ENCODE measurements at regions not wholly inside any gene's neighbourhood (a gene's known extent, or its start where the extent isn't known, plus 50 kb on each side); places are given as distances from the start of the nearest gene placed in this dataset.
"Not testable (repeated sequence)": the region's sequence is repeated elsewhere in the genome, so short reads cannot be mapped to it uniquely, and the experiment has no call there.

GRCh38 chr2:111484097-111484496 is 363.4 kb downstream of the BCL2L11 start:
- not testable (repeated sequence) for DNase-seq

DNA sequence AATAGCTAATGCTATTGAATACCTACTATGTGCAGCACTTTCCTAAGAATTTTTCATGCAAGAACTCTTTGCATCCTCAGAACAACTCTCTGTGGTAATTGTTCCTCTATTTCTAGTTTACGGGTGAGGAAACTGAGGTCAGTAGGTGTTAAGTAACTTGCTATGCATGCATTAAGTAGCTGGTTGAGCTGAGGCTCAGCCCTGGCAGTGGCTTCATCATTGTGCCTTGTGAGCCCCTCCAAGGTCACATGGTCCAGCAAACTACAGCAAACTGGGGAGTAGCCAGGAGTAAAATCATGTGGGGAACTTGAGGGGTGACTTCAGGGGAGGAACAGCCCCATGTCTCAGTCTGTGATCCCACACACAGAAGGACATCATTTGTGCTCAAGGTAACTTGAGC is 365.2 kb downstream of the BCL2L11 start:
- DNase-seq = not testable (repeated sequence)

DNA sequence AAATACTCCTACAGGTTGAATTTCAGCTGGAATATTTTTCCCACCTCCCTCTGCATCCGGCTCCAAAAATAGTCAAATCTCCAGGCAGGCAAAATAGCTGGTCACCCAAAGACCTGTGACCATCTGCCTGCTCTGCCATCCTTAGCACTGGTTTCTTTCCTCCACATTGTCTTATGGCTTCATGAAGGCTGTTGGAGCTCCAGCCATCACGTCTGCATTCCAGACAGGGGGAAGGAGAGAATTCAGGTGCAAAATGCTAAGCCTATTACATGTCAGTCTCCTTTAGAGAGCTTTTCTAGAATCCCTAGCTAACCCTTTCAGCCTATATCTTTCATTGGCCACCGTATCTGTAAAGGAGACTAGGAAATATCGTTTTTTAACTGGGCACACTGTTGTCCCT is 367.7 kb downstream of the BCL2L11 start:
- not testable (repeated sequence) for DNase-seq

DNA sequence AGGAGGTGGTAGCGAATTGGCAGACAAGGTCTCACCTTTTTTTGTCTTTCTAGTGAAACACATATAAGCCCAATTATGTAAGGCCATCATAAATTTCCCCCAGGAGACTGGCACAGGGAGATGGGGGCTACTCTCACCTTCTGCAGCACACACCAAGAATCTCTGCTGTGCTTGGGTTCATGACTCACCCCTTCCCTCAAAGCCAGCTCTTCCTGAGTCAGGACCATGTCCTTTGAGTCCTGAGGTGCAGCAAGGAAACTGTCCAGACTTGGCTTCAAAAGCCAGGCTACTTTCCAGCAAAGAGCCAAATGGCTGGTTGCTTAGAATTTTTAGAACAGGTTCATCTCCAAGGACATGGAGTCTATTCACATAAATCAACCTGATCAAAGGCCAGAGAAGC is 368.7 kb downstream of the BCL2L11 start:
- DNase-seq = not testable (repeated sequence)

- not testable (repeated sequence) for DNase-seq
These were observed 370.5 kb downstream of the BCL2L11 start for GRCh38 chr2:111491181-111491580.

GRCh38 chr2:111491614-111492013 is 370.9 kb downstream of the BCL2L11 start:
- DNase-seq = not testable (repeated sequence)

GRCh38 chr2:111492995-111493719 is 372.4 kb downstream of the BCL2L11 start:
- DNase-seq = not testable (repeated sequence)

DNA sequence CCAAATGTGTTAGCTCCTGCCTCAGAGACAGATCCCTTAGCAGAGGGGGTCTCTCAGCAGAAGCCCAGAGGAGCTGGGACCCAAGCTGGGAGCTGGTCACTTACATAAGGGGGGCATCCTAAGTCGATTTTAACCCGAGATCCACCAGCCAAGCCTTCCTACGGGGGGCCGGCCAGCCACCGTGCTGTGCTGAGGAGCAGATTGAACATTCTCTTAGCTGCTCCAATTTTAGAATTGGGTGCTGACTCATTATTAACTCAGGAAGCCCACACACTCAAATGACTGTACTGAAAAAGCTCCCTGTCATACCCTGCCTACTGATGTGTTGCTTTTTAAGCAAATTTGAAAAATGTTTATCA is 373.0 kb downstream of the BCL2L11 start:
- not testable (repeated sequence) for DNase-seq

GRCh38 chr2:111494288-111494980 is 373.7 kb downstream of the BCL2L11 start:
- DNase-seq = not testable (repeated sequence)

GRCh38 chr2:111494981-111495315 is 374.2 kb downstream of the BCL2L11 start:
- not testable (repeated sequence) for DNase-seq

GRCh38 chr2:111495636-111496035 is 374.9 kb downstream of the BCL2L11 start:
- not testable (repeated sequence) for DNase-seq

DNA sequence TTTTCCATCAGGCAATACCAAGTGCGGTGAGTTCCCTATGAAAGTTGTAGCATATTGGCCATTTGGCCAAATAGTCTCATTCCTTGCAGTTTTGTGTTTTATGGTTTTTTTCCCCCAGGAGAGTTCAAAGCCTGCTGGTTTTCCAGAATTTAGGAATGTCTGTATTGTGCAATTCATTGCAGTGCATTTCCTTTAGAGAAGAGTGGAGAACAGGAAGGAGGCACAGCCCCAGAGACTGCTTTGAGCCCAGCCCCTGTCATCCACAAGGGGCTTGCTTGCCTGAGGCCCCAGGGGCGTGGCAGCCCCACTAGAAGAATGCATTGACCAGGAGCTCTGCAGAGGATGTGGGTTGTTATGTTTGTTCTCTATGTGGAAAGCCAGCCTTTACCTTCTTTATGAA is 375.5 kb downstream of the BCL2L11 start:
- DNase-seq = not testable (repeated sequence)

DNA sequence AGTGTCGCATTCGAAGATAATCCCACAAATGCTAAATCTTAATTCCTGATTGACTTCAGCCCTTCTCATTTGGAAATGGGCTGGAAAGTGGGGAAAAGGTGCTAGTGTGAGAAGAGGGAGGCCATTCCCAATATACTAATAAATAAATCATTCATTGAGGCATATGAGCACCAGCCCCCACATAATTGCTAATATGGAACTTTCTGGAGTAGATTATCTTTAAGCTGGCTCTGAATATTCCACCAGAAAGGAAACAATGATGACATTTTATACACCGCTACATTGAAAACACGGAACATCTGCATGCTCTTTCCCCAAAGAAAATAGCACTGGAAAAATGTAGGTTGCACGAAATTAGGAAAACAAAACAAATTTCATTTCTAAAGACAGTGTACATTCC is 376.1 kb downstream of the BCL2L11 start:
- DNase-seq = not testable (repeated sequence)

DNA sequence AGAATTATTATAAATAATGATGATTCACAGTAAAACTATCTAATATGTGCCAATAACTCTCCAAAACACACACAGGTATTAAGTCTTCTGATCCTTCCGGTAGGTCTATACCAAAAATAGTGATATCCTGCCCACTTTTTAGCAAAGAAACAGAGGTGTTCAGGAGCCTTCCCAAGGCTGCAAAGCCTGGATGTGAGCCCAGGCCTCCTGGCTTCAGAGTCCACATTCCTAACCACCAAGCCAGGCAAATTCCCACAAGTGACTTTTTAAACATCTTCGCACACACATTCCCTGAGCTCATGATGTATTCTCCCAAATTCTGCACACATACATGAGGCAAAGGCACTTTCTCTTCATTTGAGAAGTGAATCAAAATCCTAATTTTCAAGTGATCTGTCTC is 376.6 kb downstream of the BCL2L11 start:
- DNase-seq = not testable (repeated sequence)

DNA sequence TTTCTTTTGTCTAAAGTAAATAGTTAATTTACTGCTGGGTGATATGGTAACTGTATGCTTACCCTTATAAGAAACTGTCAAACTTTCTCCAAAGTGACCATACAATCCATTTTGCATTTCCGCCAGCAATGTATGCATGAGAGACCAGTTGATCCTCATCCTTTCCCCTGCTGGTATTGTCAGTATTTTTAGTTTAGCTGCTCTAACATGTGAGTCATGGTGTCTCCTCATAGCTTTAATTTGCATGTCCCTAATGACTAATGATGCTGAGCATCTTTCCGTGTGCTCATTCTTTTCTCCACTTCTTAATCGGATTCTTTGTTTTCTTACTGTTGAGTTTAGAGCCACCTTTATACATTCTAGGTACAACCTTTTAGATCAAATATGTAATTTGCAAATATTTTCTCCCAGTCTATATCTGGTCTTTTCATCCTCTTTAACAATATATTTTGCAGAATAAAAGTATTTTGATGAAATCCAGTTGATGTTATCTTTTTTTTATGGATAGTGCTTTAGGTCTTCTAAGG is 379.9 kb downstream of the BCL2L11 start:
- DNase-seq = not testable (repeated sequence)

DNA sequence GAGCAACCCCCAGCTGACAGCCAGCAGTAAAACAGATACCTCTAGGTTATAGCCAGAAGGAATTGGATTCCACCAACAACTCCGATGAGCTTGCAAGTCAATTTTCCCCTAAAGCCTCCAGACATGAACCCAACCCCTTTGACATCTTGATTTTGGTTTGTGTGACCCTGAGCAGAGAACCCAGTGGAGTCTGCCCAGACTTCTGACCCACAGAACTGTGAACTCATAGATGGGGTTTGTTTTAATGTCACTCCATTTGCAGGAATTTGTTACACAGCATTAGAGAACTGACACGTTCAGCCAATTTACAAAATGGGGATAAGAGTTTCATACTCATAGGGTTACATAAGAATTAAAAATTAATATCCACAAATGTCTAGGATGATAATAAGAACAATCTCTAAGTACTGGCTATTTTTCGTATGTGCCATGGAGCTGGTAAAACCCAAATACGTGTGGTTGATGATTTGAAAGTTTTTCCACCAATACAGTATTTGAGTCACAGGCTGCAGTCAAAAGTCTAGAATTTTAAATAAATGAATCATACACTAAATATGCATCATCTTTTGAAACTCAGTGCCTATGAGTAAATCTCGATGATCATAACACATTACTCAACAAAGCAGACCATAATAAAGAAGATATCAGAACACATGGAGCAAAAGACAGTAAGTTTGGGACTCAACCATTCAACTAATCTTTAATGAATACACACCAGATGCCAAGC is 380.0 kb downstream of the ANAPC1 start:
- not testable (repeated sequence) for DNase-seq

DNA sequence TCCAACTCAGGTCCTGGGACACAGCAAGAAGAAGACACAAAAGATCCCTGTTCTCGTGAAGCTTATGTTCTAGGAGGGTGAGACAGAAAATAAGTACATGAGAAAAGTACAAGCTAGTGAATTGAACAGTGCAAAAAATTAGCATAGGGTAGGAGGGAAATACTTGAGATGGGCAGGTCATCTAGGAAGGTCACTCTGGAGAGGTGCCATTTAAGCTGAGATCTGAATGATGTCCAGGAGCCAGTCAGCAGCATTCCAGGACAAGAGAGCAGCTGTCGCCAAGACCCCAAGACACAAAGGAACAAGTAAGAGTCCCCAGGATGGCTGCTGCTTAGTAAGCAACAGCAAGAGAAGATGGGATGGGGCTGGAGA is 379.4 kb downstream of the ANAPC1 start:
- DNase-seq = not testable (repeated sequence)

- not testable (repeated sequence) for DNase-seq
These were observed 378.7 kb downstream of the ANAPC1 start for GRCh38 chr2:111505267-111505666.

- not testable (repeated sequence) for DNase-seq
These were observed 377.1 kb downstream of the ANAPC1 start for GRCh38 chr2:111506936-111507335.

DNA sequence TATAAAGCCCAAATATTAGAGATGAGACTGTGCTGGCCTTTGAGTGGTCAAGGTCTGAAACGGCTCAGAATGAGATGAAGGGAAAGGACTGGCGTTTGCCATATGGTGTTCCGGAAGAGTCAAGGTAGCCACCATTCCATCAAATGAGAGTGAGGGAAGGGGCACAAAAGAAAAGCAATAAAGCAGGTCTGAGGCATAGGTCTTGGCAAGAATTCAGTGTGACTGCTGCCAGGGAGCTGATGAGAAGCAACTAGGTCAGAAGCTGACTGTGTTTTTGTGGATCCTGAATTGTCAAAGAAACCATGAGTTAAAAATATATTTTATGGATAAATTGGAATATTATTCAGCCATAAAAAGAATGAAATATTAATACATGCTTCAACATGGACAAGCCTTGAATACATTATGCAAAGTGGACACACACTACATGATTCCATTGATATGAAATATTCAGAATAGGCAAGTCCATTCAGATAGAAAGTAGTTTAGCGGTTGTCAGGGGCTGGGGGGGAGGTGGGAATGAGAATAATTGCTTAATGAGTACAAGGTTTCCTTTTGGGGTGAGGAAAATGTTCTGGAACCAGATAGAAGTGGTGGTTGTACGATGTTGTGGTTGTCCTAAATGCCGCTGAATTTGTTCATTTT is 374.6 kb downstream of the ANAPC1 start:
- DNase-seq = not testable (repeated sequence)

DNA sequence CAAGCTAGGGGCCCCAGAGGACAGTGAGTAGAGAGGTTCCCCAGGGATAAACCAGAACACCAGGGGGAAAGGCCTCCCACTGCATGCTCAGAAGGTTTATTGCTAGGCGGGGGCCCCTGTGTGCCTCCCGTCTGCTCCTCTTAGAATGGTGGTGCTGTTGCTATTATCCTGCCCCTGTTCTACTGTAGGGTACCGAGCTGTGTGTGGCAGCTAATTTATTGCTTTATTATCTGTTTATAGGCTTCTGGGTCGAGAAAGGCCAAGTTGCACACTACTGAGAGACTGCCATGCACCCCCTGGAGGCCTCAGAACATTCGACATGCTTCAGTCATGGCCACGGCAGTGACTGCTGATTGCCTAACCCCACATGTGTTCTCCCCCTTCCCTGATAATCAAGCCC is 373.6 kb downstream of the ANAPC1 start:
- DNase-seq = not testable (repeated sequence)

GRCh38 chr2:111511062-111511461 is 372.9 kb downstream of the ANAPC1 start:
- not testable (repeated sequence) for DNase-seq

- not testable (repeated sequence) for DNase-seq
These were observed 371.6 kb downstream of the ANAPC1 start for GRCh38 chr2:111512378-111512777.

All from NCI-H1930 (cell line).